K562 (cell line): ENCODE measurements at regions not wholly inside any gene's neighbourhood (a gene's known extent, or its start where the extent isn't known, plus 50 kb on each side); places are given as distances from the start of the nearest gene placed in this dataset.

ENCODE experiments used
- ATAC-seq: fragments of 200-7000 bp; cut with Tn5 transposase; 3 replicates; pipeline ENCODE4 v1.9.1; 2020; ENCODE audit warnings: moderate library complexity
- BruUV-seq: library from RNA; stranded (reverse); fragments of 400-500 nt; replicated peaks from 2 replicates; lab custom pipeline; 2021; lab: Mats Ljungman, UMichigan
- CTCF ChIA-PET: fragments of 300-600 bp; formaldehyde crosslinking; extraction: SDS; loops from one replicate; lab custom pipeline; 2021; ENCODE audit warnings: low intra/inter-chr PET ratio; lab: Yijun Ruan, JAX
- POLR2A ChIA-PET: fragments of 300-600, 350-650 bp; sonication (Branson Sonifier 250); formaldehyde crosslinking; extraction: SDS; loops from one replicate; lab custom pipeline; 2021; ENCODE audit warnings: antibody characterized with exemption, inconsistent platforms; lab: Yijun Ruan, JAX
- DNase-seq, 4 experiments: peaks; one replicate each; pipeline versions ENCODE4 v3.0.0 to v3.0.0-alpha.2; 2011 to 2018; ENCODE audit warnings: low spot score in 3 of 4, mixed read lengths in 3 of 4; ENCODE audit errors: extremely low read depth in 1 of 4
- FAIRE-seq: peaks from 2 replicates; lab custom pipeline; 2011; peaks lifted over from hg19 to GRCh38; lab: Jason Lieb, UNC
- H2AFZ ChIP-seq: 2 replicates; pipeline ENCODE4 v1.6.0; 2011; ENCODE audit warnings: low read depth, low read length, control low read depth, inconsistent platforms
- H3K27ac ChIP-seq: fragments of 200-600 bp; 3 replicates; pipeline ENCODE4 v1.8.0; 2011; ENCODE audit warnings: low read depth, mild to moderate bottlenecking, control low read depth, inconsistent platforms, low read length, moderate library complexity, mixed read lengths; ENCODE audit errors: extremely low read depth
- H3K27me3 ChIP-seq, 2 experiments: fragments of 300-600 bp in 1 of 2; 2 replicates in 1 of 2; 3 replicates in 1 of 2; pipeline versions ENCODE4 v1.6.0 to v1.8.0; 2011; ENCODE audit warnings: inconsistent platforms in 2 of 2, low read length in 2 of 2, mild to moderate bottlenecking in 1 of 2, mixed read lengths in 1 of 2, moderate library complexity in 1 of 2; ENCODE audit not compliant: control insufficient read depth in 2 of 2, insufficient read depth in 2 of 2
- H3K36me3 ChIP-seq: fragments of 300-600 bp; 3 replicates; pipeline ENCODE4 v1.8.0; 2011; ENCODE audit warnings: mild to moderate bottlenecking, low read length, inconsistent platforms; ENCODE audit not compliant: control insufficient read depth, insufficient read depth
- H3K4me1 ChIP-seq, 2 experiments: fragments of 200-600 bp in 1 of 2; replicated peaks in 1 of 2; 2 replicates in 1 of 2; 3 replicates in 1 of 2; pipeline versions ENCODE4 v1.5.1 to v1.8.0; 2011; ENCODE audit warnings: inconsistent platforms in 2 of 2, low read length in 2 of 2, mild to moderate bottlenecking in 1 of 2, mixed read lengths in 1 of 2, moderate library complexity in 1 of 2; ENCODE audit not compliant: control insufficient read depth in 2 of 2, insufficient read depth in 2 of 2
- H3K4me2 ChIP-seq: 2 replicates; pipeline ENCODE4 v1.6.1; 2011; ENCODE audit warnings: low read length, control low read depth, inconsistent platforms, mixed read lengths; ENCODE audit not compliant: insufficient read depth
- H3K4me3 ChIP-seq: fragments of 200-600 bp; sonication (generic), shearing (Covaris generic); 2 replicates; pipeline ENCODE4 v1.5.1; 2016; ENCODE audit warnings: control low read depth, inconsistent platforms
- H3K79me2 ChIP-seq: fragments of 200-600 bp; 3 replicates; pipeline ENCODE4 v1.8.0; 2011; ENCODE audit warnings: low read length, inconsistent platforms; ENCODE audit not compliant: control insufficient read depth, insufficient read depth
- H3K9ac ChIP-seq, 2 experiments: 2 replicates each; pipeline versions ENCODE4 v1.6.0 to v1.6.1; 2011; ENCODE audit warnings: low read depth in 2 of 2, low read length in 2 of 2, control low read depth in 1 of 2, inconsistent platforms in 1 of 2, mild to moderate bottlenecking in 1 of 2, mixed read lengths in 1 of 2; ENCODE audit not compliant: insufficient read depth in 1 of 2
- H3K9me1 ChIP-seq: one replicate; pipeline ENCODE4 v1.6.0; 2011; ENCODE audit warnings: inconsistent platforms, mild to moderate bottlenecking, low read length, moderate library complexity; ENCODE audit not compliant: control insufficient read depth, insufficient read depth
- H3K9me3 ChIP-seq: replicated peaks from 2 replicates; pipeline ENCODE4 v1.5.1; 2011; ENCODE audit warnings: low read depth, low read length, inconsistent platforms; ENCODE audit not compliant: control insufficient read depth, insufficient read depth
- H4K20me1 ChIP-seq: replicated peaks from 2 replicates; pipeline ENCODE4 v1.6.1; 2011; ENCODE audit warnings: low read length, inconsistent platforms, mixed read lengths; ENCODE audit not compliant: control insufficient read depth, insufficient read depth
- ASH1L ChIP-seq: fragments of 450-650 bp; IDR thresholded peaks from 2 replicates; pipeline ENCODE4 v1.6.1; 2018; ENCODE audit warnings: borderline replicate concordance, mild to moderate bottlenecking, low read depth; ENCODE audit not compliant: partially characterized antibody
- EGR1 ChIP-seq: fragments of 450-650 bp; conservative IDR thresholded peaks from 2 replicates; pipeline ENCODE4 v1.6.1; 2017; ENCODE audit warnings: mild to moderate bottlenecking
- FIP1L1 ChIP-seq: fragments of 200-400 bp; formaldehyde crosslinking; IDR thresholded peaks from 2 replicates; pipeline ENCODE4 v1.6.1; 2018; ENCODE audit warnings: mild to moderate bottlenecking, low read depth, low read length; ENCODE audit not compliant: poor library complexity, severe bottlenecking
- HDAC6 ChIP-seq: IDR thresholded peaks from 2 replicates; pipeline ENCODE4 v1.6.1; 2012; ENCODE audit warnings: low read depth, mild to moderate bottlenecking, control low read depth, inconsistent platforms, low read length, moderate library complexity
- IFI16 ChIP-seq: fragments of 250-450 bp; sonication (Bioruptor Pico); IDR thresholded peaks from 2 replicates; pipeline ENCODE4 v2.1.2; 2022; ENCODE audit warnings: mild to moderate bottlenecking, inconsistent platforms
- KLF10 ChIP-seq: fragments of 250-450 bp; sonication (Bioruptor Pico); IDR thresholded peaks from 2 replicates; pipeline ENCODE4 v1.6.1; 2021; ENCODE audit warnings: matching md5 sums
- MECOM ChIP-seq: fragments of 250-450 bp; sonication (Bioruptor Pico); IDR thresholded peaks from 2 replicates; pipeline ENCODE4 v1.8.0; 2022; ENCODE audit warnings: inconsistent platforms
- MYBL2 ChIP-seq, 2 experiments: fragments of 450-650 bp in 1 of 2; sonication (generic) in 1 of 2; formaldehyde crosslinking in 1 of 2; IDR thresholded peaks; 2 replicates each; pipeline versions ENCODE4 v1.6.1 to v1.8.1; 2017 to 2022; ENCODE audit warnings: borderline replicate concordance in 1 of 2, inconsistent platforms in 1 of 2, low read depth in 1 of 2, mild to moderate bottlenecking in 1 of 2, missing genetic modification reagents in 1 of 2, moderate library complexity in 1 of 2
- NELFE ChIP-seq: IDR thresholded peaks from 2 replicates; pipeline ENCODE4 v1.6.1; 2011; ENCODE audit warnings: mild to moderate bottlenecking; ENCODE audit not compliant: insufficient read depth, insufficient read length
- NFE2 ChIP-seq: IDR thresholded peaks from 2 replicates; pipeline ENCODE4 v1.6.1; 2014; ENCODE audit warnings: antibody characterized with exemption, low read depth
- PPARD ChIP-seq: fragments of 250-450 bp; sonication (Bioruptor Pico); IDR thresholded peaks from 2 replicates; pipeline ENCODE4 v1.8.0; 2022; ENCODE audit warnings: inconsistent platforms, mild to moderate bottlenecking, moderate library complexity
- SRSF7 ChIP-seq: fragments of 200-400 bp; formaldehyde crosslinking; optimal IDR thresholded peaks from 2 replicates; pipeline ENCODE3; 2017; ENCODE audit warnings: mild to moderate bottlenecking, low read depth, low read length
- TBP ChIP-seq: optimal IDR thresholded peaks from 2 replicates; pipeline ENCODE3; 2011; ENCODE audit warnings: low read depth, low read length, improper control_type of control experiment
- ZNF12 ChIP-seq: sonication (generic); formaldehyde crosslinking; IDR thresholded peaks from 2 replicates; pipeline ENCODE4 v1.4.0; 2020; ENCODE audit warnings: mild to moderate bottlenecking, missing genetic modification reagents
- ZNF408 ChIP-seq: fragments of 250-450 bp; sonication (Bioruptor Pico); IDR thresholded peaks from 2 replicates; pipeline ENCODE4 v1.4.0; 2020; ENCODE audit warnings: low read depth, mild to moderate bottlenecking, moderate library complexity
- ZNF592 ChIP-seq: fragments of 450-650 bp; IDR thresholded peaks from 2 replicates; pipeline ENCODE4 v1.6.1; 2017; ENCODE audit warnings: antibody characterized with exemption, mild to moderate bottlenecking
- ZNF707 ChIP-seq: fragments of 250-450 bp; sonication (Bioruptor Pico); conservative IDR thresholded peaks from 2 replicates; pipeline ENCODE4 v1.8.0; 2022; ENCODE audit warnings: inconsistent platforms, mild to moderate bottlenecking, moderate library complexity
- in situ Hi-C: fragments of 300-500 bp; cut with MboI; formaldehyde crosslinking; loops from 4 replicates; pipeline ENCODE4 v1.15.0; 2018; ENCODE audit warnings: inconsistent platforms, mixed read lengths
- intact Hi-C: fragments of 100-400 bp; cut with micrococcal nuclease; formaldehyde crosslinking; loops from 2 replicates; pipeline ENCODE4 v1.14.2; 2022
- TF ChIP-seq, protein P1 (sequence below): fragments of 250-450 bp; sonication (Bioruptor Pico); IDR thresholded peaks from 2 replicates; pipeline ENCODE4 v1.8.0; 2022; ENCODE audit warnings: inconsistent platforms, mild to moderate bottlenecking, moderate library complexity, borderline replicate concordance

DNA sequence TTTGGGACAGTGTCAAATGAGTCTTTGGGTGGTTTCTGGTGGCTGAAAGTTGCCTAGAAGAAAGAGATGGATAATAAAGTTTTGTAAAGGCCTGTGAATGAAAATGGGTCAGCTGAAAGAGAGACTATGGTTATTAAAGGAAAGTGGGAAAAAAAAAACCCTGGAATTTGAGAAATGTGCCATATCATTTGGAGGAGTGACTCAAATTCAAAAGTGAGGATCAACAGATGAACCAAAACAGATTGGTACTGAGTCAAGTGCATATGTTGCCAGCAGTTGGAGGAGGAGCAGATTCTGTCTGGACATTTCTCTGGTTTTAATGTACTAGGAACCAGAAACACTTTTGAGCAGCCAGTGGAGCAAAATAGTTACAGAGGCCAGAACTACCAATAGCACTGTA lies 339.8 kb downstream of the KCNA4 start:
- Histone ChIP-seq H3K4me3 (no peak overlapping the region), H4K20me1 (no peaks in the 10 kb centered on the region), H3K4me1 (no peaks in the 10 kb centered on the region), H3K27me3 (no peaks in the 10 kb centered on the region), H3K27ac (no peak overlapping the region), H3K9ac (no peak overlapping the region), H2AFZ (no peak overlapping the region), H3K9me3 (no peaks in the 10 kb centered on the region), H3K9me1 (no peaks in the 10 kb centered on the region), H3K36me3 (no peaks in the 10 kb centered on the region), H3K79me2 (no peaks in the 10 kb centered on the region), H3K4me2 (no peak overlapping the region)
- intact Hi-C loops (no loop called here), in situ Hi-C loops (no loop called here)
- ChIA-PET POLR2A (no interaction called here), CTCF (no interaction called here)
- BruUV-seq = no TSS peak
- no peak for TF ChIP-seq FIP1L1
- TF ChIP-seq, protein P1, sequence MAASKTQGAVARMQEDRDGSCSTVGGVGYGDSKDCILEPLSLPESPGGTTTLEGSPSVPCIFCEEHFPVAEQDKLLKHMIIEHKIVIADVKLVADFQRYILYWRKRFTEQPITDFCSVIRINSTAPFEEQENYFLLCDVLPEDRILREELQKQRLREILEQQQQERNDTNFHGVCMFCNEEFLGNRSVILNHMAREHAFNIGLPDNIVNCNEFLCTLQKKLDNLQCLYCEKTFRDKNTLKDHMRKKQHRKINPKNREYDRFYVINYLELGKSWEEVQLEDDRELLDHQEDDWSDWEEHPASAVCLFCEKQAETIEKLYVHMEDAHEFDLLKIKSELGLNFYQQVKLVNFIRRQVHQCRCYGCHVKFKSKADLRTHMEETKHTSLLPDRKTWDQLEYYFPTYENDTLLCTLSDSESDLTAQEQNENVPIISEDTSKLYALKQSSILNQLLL (CRISPR knock-in tag) = no peak
- TF ChIP-seq IFI16 = no peak
- no peak for TF ChIP-seq EGR1
- TF ChIP-seq PPARD (CRISPR knock-in tag) = no peak
- no peak for TF ChIP-seq ZNF592
- no peak for TF ChIP-seq MYBL2 (IDR thresholded peaks at IDR 0.05; ENCODE audit: low read depth)
- TF ChIP-seq MYBL2 (CRISPR knock-in tag; IDR thresholded peaks at IDR 0.05; ENCODE audit: borderline replicate concordance) = no peak
- TF ChIP-seq HDAC6 = no peak
- TF ChIP-seq ZNF12 = no peak
- TF ChIP-seq TBP = no peak
- TF ChIP-seq NELFE = no peak
- TF ChIP-seq NFE2 = no peak
- no peak for TF ChIP-seq ASH1L
- no peak for TF ChIP-seq ZNF408
- no peak for TF ChIP-seq ZNF707
- TF ChIP-seq MECOM (CRISPR knock-in tag) = no peak
- no peak for TF ChIP-seq KLF10 (CRISPR knock-in tag)
- no peak for TF ChIP-seq SRSF7
- no peak for ATAC-seq
- no peak for DNase-seq
- no peak for FAIRE-seq
